Urothelium cell line (cell line): ENCODE measurements at regions not wholly inside any gene's neighbourhood (a gene's known extent, or its start where the extent isn't known, plus 50 kb on each side); places are given as distances from the start of the nearest gene placed in this dataset.
"Not testable (repeated sequence)": the region's sequence is repeated elsewhere in the genome, so short reads cannot be mapped to it uniquely, and the experiment has no call there.

Source experiments
- DNase-seq: peaks from one replicate; pipeline ENCODE4 v3.0.0; 2011; ENCODE audit warnings: low spot score, mixed read lengths
- FAIRE-seq: peaks from 2 replicates; lab custom pipeline; 2011; peaks lifted over from hg19 to GRCh38; lab: Jason Lieb, UNC

DNA sequence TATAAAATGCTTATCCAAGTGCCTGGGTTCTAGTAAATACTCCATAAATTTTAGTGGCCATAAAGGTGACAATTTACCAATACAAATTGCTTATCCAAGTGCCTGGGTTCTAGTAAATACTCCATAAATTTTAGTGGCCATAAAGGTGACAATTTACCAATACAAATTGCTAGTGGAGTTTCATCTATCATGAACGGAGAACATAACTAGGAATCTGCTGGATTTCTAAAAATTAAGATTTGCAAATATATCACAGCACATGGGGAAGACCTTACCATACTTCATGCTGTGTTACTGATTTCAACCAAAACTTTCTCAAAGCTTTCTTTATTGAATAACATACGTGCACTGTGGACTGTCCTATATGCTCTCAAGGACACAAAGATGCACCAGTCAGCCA lies 1631.4 kb upstream of the FLRT2 start:
- DNase-seq, FAIRE-seq: not testable (repeated sequence)

- FAIRE-seq (no peak), DNase-seq (no peak)
Observed at GRCh38 chr14:83899706-83900105, 1630.2 kb upstream of the FLRT2 start.

DNA sequence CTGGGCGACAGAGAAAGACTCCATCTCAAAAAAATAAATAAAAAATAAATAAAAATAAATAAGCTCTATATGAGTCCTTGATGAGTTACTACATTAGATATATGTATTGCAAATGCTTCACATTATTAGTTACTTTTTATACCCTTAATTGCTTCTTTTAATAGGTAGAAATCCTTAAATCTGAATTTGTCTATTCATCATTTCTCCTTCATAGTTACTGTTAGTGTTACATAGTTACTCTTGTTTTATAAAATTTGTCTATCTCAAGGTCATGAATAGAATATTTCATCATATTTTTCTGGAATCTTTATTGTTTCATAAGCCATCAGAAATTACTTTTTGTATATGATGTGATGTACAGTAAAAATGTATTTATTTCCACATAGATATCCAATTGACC lies 1624.8 kb upstream of the FLRT2 start:
- DNase-seq, result no peak
- FAIRE-seq, result no peak

- DNase-seq, result no peak
- FAIRE-seq, result no peak
Observed at GRCh38 chr14:83908419-83908818, 1621.5 kb upstream of the FLRT2 start.

- no peak for DNase-seq
- peak; percentile 79 for FAIRE-seq
Observed at GRCh38 chr14:83909507-83909906, 1620.4 kb upstream of the FLRT2 start.

DNA sequence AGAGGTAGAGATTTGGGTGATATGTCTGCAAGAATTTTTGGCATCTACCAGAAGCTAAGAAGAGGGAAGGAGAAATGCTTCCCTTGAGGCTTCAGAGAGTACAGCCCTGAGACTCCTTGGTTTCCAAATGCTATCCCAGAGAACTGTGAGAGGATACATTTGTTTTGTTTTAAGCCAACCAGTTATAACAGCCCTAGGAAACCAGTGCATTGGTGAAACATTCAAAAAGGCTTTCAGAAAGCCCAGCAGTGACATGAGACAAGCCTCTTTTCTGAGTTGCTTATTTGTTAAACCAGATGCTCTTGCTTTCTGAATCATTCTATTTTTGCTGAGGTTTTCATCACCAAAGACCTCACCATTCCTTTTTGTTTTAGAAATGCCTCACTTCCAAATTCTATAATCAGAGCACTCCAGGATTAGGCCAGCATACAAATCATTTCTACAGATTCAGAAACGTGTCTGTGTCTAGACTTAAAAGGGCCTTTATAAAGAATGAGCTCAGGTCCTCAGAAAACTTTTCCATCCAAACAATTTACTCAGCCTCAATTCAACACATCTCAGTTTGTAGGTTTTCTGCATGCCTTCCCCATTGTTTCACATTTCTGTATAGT lies 1617.8 kb upstream of the FLRT2 start:
- FAIRE-seq (no peak), DNase-seq (no peak)

GRCh38 chr14:83913476-83913875 lies 1616.5 kb upstream of the FLRT2 start:
- DNase-seq (no peak), FAIRE-seq (no peak)

DNA sequence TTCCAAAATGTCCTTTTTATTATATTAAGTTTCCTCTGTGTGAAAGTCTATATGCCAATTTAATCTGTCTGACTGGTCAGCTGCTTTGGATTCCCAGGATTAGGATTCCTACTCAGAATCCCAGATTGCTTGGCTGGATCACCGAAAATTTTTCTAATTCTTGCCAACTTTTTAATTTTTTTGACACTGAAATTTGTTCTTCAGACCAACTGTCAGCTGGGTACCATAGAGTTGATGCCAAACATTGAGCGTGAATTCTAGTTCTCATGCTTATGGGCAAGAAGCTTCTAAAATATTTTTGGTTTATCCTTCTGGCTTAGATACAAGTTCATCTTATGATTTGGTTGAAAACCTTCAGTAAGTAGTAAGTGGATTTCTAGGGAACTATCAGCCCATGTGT lies 1611.4 kb upstream of the FLRT2 start:
- no peak for FAIRE-seq
- DNase-seq, result no peak

DNA sequence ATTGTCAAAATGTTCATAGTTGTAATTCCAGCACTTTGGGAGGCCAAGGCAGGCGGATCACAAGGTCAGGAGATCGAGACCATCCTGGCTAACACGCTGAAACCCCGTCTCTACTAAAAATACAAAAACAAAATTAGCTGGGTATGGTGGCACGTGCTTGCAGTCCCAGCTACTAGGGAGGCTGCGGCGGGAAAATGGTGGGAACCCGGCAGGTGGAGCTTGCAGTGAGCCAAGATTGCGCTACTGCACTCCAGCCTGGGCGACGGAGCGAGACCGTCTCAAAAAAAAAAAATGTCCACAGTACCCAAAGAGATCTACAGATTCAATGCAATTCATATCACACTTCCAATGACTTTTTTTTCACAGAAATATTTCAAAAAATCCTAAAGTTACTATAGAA lies 1610.3 kb upstream of the FLRT2 start:
- DNase-seq, FAIRE-seq: not testable (repeated sequence)

GRCh38 chr14:83923842-83924241 lies 1606.1 kb upstream of the FLRT2 start:
- DNase-seq (no peak), FAIRE-seq (no peak)

DNA sequence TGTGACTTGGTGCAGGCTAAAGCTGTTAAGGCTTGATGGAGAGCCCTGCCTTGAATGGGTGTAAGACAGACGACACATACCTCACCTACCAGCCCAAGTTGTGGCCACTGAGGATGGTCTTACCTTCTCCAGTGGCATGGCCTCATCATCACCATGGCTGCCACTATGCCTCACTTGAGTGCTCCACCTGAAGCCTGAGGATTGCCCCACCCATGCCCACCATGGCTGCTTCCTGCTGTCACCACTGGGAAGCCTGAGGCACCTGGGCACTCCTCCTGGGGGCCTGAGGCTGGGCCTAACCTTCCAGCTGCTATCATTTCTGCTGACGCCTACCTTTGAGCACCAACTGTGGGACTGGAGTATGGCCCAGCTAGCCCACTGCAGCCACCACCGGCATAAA lies 1605.7 kb upstream of the FLRT2 start:
- FAIRE-seq (no peak), DNase-seq (no peak)

- FAIRE-seq, result no peak
Observed at GRCh38 chr14:83940253-83940652, 1589.7 kb upstream of the FLRT2 start.

DNA sequence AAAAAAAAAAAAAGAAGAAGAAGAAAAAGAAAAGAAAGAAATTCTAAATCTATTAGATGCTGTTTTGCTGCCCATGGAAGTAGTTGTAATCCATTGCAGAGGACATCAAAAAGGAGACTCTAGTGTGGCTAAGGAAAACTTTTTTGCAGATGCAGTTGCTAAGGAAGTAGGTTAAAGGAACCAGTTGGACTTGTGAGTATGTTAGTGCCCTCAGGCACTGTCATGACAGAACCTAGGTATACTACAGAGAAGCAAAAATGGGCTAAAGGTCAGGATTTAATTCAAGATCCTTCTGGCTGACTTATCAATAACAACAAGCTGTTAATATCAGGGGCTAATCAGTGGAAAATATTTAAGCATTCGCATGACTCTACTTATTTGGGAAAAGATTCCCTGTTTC lies 1571.6 kb upstream of the FLRT2 start:
- no peak for FAIRE-seq

More at GRCh38 chr14:83940253-83940652, 1589.7 kb upstream of the FLRT2 start:
- no peak for DNase-seq

DNA sequence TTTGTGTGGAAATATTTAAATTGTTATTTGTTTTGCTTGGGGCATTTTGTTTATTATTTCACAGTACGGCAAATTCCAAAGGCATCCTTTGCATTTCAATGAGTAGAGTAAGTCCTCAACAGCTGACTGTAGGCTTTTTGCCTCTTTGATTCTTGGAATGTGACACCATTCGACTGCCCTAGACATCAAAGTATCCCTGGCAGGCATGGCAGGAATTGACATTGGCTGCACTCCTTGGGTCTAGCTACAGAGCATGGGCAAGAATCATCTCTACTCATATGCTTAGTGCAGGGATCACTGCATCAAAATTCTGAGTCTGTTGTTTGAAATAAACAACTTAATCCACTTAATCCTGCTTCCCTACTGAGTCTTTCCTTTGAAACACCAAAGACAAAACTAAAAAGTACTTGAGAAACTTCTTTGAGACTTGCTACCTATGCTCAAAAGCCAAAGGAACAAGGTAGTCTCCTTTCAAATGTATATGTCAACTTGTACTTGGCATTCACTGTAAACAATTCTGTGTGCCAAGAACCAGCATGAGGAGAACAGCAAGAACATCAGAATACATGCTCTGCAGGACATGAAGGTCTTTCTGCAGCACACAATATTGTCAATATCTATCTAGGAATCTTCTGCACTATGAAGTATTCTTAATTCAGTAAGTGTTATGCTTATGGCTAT lies 1569.0 kb upstream of the FLRT2 start:
- DNase-seq, result no peak
- FAIRE-seq, result no peak

More for the DNA sequence above, 1571.6 kb upstream of the FLRT2 start:
- no peak for DNase-seq

DNA sequence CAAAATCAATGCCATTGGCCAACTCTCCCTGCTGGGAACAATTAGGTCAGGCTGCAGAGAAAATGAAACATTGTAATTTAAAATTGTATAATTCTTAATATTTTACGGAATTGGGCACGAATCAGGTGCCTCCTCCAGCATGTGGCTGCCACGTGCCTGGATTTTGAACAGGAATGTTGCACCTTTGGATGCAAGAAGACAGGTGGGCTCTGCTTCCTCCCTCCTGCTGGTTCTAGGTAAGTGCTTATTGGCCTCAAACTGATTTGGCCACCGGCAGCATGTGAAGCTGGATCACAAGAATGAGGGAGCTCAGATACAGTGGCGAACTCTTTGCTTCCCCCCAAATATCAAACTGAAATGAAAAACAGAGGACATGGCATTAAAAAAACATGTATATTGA lies 1559.9 kb upstream of the FLRT2 start:
- DNase-seq, result no peak
- no peak for FAIRE-seq

DNA sequence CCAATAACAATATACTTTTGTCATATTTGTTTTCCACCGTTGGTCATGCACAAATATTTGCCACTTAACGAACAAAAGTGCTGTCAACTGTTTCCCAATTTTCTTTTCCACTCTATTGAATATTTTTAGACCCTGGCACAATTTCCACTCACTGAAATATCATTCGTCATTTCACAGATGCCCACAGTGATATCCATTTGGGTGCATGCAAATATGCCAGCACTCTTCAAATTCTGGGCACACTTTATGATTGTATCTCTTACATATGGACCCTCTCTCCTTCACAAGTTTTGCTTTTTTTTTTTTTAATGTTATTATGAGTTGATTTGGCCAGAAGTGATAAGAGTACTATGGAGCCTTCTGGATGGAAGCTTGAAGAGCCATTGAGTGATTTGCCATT lies 1557.3 kb upstream of the FLRT2 start:
- FAIRE-seq, result no peak
- no peak for DNase-seq

- no peak for DNase-seq
- FAIRE-seq, result no peak
Observed at GRCh38 chr14:83974647-83975163, 1555.2 kb upstream of the FLRT2 start.

DNA sequence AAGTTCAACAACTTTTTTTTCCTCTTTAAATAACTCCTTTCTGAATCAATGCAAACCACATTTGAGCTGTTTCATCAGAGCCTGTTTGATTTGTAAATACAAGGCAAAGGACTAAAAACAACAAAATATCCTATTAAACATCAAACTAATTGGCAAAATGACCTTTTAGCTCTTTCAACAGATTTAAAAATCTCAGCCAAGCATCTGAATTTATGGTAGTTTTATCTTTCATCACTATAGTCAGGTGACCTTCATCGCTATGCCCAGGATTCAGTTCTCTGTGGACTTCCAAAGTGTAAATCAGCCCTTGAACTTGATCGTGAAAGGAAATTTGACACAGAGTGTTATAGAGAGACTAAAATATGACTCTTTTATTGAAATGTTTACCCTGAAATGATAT lies 1554.5 kb upstream of the FLRT2 start:
- no peak for DNase-seq
- no peak for FAIRE-seq

DNA sequence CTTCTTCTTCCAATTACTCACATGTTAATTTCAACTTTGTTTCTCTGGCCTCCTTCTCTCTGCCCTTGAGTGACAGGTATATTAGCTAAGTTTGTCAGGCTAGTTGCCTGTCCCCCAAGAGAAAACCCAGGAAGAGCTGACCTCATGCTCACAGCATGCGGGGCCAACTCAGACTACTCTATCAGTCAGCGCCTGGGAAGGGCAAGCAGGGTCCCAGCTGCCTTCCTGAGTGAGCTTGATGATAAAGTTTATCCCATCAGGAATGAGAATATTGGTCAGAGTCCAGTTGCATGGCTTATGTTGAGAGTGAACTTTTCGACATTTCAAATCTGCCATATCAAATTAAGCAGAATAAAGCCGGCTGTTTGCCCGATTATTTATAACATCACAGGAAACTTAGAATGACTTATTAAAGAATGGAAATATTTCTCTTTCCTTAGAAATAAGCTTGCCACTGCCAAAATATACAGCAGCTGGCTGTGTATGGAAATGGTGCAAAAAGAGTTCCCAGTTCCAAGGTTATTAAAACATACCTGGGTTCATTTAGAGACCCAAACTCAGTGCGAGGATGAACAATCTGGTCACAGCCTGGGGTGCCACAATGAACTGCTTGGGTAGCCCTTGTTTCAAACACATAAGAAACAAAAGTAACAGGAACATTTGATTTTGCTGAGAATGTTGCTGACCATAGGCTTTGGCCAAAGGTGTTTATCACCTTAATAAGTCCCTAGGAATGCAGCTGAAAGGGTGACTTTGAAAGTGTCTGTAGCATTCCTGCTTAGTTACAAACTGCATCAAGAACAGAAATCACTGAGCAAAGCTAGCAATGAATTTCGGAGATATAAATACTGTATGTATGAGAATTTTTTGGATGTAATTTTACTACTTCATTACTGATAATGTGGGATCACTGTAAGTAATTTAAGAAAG lies 1553.8 kb upstream of the FLRT2 start:
- FAIRE-seq, result no peak
- no peak for DNase-seq

DNA sequence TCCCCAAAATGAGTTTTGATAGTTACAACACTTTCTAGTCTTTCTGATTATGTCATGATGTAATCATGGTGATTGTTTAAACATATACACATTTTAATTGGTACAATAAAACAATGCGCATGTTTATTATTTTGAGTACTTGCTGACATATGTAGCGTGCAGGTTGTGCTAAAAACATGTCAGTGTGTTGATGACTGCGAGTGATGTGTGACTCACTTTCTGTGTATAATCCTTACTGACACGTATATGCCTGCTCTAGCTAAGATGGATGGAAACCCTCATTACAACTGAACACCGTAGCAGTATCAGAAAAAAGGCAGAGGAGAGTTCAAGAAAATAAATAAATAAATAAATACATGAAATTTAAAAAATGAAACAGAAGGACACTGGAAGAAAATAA lies 1552.4 kb upstream of the FLRT2 start:
- no peak for DNase-seq
- no peak for FAIRE-seq

DNA sequence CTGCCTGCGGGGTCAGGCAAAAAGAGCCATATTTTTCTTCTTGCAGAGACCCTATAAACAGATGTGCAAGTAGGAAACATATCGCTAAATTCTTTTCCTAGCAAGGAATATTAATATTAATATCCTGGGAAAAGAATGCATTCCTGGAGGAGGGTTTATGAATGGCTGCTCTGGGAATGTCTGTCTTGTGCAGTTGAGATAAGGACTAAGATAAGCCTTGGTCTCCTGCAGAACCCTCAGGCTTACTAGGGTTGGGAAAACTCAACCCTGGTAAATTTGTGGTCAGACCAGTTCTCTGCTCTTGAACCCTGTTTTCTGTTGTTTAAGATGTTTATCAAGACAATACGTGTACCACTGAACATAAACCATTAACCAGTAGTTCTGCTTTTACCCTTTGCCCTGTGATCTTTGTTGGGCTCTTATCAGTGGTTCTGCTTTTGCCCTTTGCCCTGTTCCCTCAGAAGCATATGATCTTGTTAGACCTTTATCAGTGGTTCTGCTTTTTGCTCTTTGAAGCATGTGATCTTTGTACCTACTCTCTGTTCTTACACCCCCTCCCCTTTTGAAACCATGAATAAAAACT lies 1548.2 kb upstream of the FLRT2 start:
- not testable (repeated sequence) for DNase-seq, FAIRE-seq
